HCT116 (cell line): ENCODE measurements at regions not wholly inside any gene's neighbourhood (a gene's known extent, or its start where the extent isn't known, plus 50 kb on each side); places are given as distances from the start of the nearest gene placed in this dataset.

Experiments used
- ATAC-seq: fragments of 200-7000 bp; cut with Tn5 transposase; 2 replicates; pipeline ENCODE4 v1.9.1; 2020; ENCODE audit warnings: mild to moderate bottlenecking, moderate library complexity
- BruUV-seq: library from RNA; stranded (reverse); fragments of 400-500 nt; replicated peaks from 2 replicates; lab custom pipeline; 2021; lab: Mats Ljungman, UMichigan
- CTCF ChIA-PET: fragments of 300-600 bp; sonication (Branson Sonifier 250); formaldehyde crosslinking; loops from one replicate; lab custom pipeline; 2021; ENCODE audit warnings: antibody characterized with exemption; lab: Charles Lee
- POLR2A ChIA-PET: fragments of 300-600, 350-600 bp; sonication (Branson Sonifier 250); formaldehyde crosslinking; loops from one replicate; lab custom pipeline; 2021; ENCODE audit warnings: antibody characterized with exemption; lab: Charles Lee
- RAD21 ChIA-PET, 2 experiments: fragments of 300-600 bp; sonication (Branson Sonifier 250); formaldehyde crosslinking; loops; one replicate each; lab custom pipeline; 2023; ENCODE audit warnings: low total read pairs in 2 of 2; ENCODE audit not compliant: uncharacterized antibody in 2 of 2, unreplicated experiment in 2 of 2, low non-redundant PET in 1 of 2; lab: Charles Lee
- DNase-seq: peaks from one replicate; pipeline ENCODE4 v3.0.0-alpha.2; 2010; ENCODE audit warnings: low read depth, low spot score
- H2AFZ ChIP-seq: fragments of 200-600 bp; shearing (Covaris generic), sonication (generic); 2 replicates; pipeline ENCODE4 v1.6.1; 2017; ENCODE audit warnings: low read depth, mixed run types, mixed read lengths, antibody characterized with exemption, low read length; ENCODE audit not compliant: poor library complexity, severe bottlenecking
- H3K27ac ChIP-seq: 2 replicates; pipeline ENCODE4 v1.5.1; 2012; ENCODE audit warnings: low read depth, low read length
- H3K27me3 ChIP-seq: fragments of 200-600 bp; sonication (generic); 2 replicates; pipeline ENCODE4 v1.6.1; 2016; ENCODE audit warnings: mixed run types, low read length, mixed read lengths; ENCODE audit not compliant: insufficient read depth
- H3K36me3 ChIP-seq, 2 experiments: fragments of 200-500 bp in 1 of 2; fragments of 200-600 bp in 1 of 2; sonication (Bioruptor generic) in 1 of 2; sonication (generic) in 1 of 2; 2 replicates each; pipeline versions ENCODE4 v1.5.1 to v1.6.1; 2014 to 2016; ENCODE audit warnings: low read length in 2 of 2, inconsistent platforms in 1 of 2, mixed read lengths in 1 of 2, mixed run types in 1 of 2; ENCODE audit not compliant: insufficient read depth in 2 of 2, control insufficient read depth in 1 of 2
- H3K4me1 ChIP-seq, 2 experiments: fragments of 200-600 bp in 1 of 2; sonication (generic) in 1 of 2; 2 replicates each; pipeline versions ENCODE4 v1.5.1 to v1.6.1; 2012 to 2017; ENCODE audit warnings: low read length in 2 of 2, inconsistent platforms in 1 of 2, mild to moderate bottlenecking in 1 of 2, mixed read lengths in 1 of 2, mixed run types in 1 of 2, moderate library complexity in 1 of 2; ENCODE audit not compliant: insufficient read depth in 2 of 2, control insufficient read depth in 1 of 2
- H3K4me2 ChIP-seq: fragments of 200-600 bp; sonication (generic); 2 replicates; pipeline ENCODE4 v1.6.1; 2017; ENCODE audit warnings: mixed run types, low read length, mixed read lengths
- H3K4me3 ChIP-seq, 2 experiments: fragments of 200-600 bp in 1 of 2; sonication (generic) in 1 of 2; replicated peaks in 1 of 2; 2 replicates each; pipeline ENCODE4 v1.5.1; 2011 to 2016; ENCODE audit warnings: low read length in 2 of 2, control low read depth in 1 of 2, low read depth in 1 of 2, mild to moderate bottlenecking in 1 of 2, mixed read lengths in 1 of 2, mixed run types in 1 of 2
- H3K79me2 ChIP-seq: fragments of 200-600 bp; sonication (generic); 2 replicates; pipeline ENCODE4 v1.6.1; 2017; ENCODE audit warnings: mild to moderate bottlenecking, mixed run types, low read length, moderate library complexity, mixed read lengths; ENCODE audit not compliant: insufficient read depth
- H3K9ac ChIP-seq: fragments of 200-600 bp; sonication (generic); 2 replicates; pipeline ENCODE4 v1.6.1; 2016; ENCODE audit warnings: low read length, mixed read lengths
- H3K9me2 ChIP-seq: fragments of 200-600 bp; sonication (generic), shearing (Covaris generic); 2 replicates; pipeline ENCODE4 v1.6.1; 2017; ENCODE audit warnings: mixed run types, mild to moderate bottlenecking, moderate library complexity; ENCODE audit not compliant: insufficient read depth
- H3K9me3 ChIP-seq, 2 experiments: fragments of 200-500 bp in 1 of 2; fragments of 200-600 bp in 1 of 2; sonication (Bioruptor generic) in 1 of 2; sonication (generic) in 1 of 2; 2 replicates each; pipeline ENCODE4 v1.6.1; 2014 to 2017; ENCODE audit warnings: low read length in 2 of 2, mixed read lengths in 2 of 2, inconsistent platforms in 1 of 2, low read depth in 1 of 2, mild to moderate bottlenecking in 1 of 2, mixed run types in 1 of 2, moderate library complexity in 1 of 2; ENCODE audit not compliant: control insufficient read depth in 1 of 2, insufficient read depth in 1 of 2
- H4K20me1 ChIP-seq: fragments of 200-600 bp; sonication (generic), shearing (Covaris generic); 2 replicates; pipeline ENCODE4 v1.6.1; 2017; ENCODE audit warnings: mixed run types, mild to moderate bottlenecking, moderate library complexity; ENCODE audit not compliant: insufficient read depth
- CBX3 ChIP-seq: IDR thresholded peaks from 2 replicates; pipeline ENCODE4 v1.6.1; 2012; ENCODE audit warnings: low read depth
- JUND ChIP-seq: IDR thresholded peaks from 2 replicates; pipeline ENCODE4 v1.6.1; 2012
- MAX ChIP-seq: IDR thresholded peaks from 2 replicates; pipeline ENCODE4 v1.6.1; 2012
- REST ChIP-seq: IDR thresholded peaks from 2 replicates; pipeline ENCODE4 v1.6.1; 2012; ENCODE audit warnings: low read depth
- intact Hi-C: fragments of 100-400 bp; cut with micrococcal nuclease; formaldehyde crosslinking; loops from 2 replicates; pipeline ENCODE4 v1.10.0; 2022

- no peak overlapping the region for H3K9ac ChIP-seq
- no peaks in the 10 kb centered on the region for H3K9me2 ChIP-seq
- no peak for ATAC-seq
- RAD21 ChIA-PET, result no interaction called here
- no peaks in the 10 kb centered on the region for H3K9me3 ChIP-seq
- intact Hi-C loops, result no loop called here
- no peaks in the 10 kb centered on the region for H3K79me2 ChIP-seq
- no peaks in the 10 kb centered on the region for H4K20me1 ChIP-seq
- no peak for TF ChIP-seq REST
- no peak for TF ChIP-seq MAX
- no peak for TF ChIP-seq CBX3
- TF ChIP-seq JUND, result no peak
- TF ChIP-seq, all 23 proteins: peak for 0
- no TSS peak for BruUV-seq
- H3K4me3 ChIP-seq, result no peak overlapping the region
- no peaks in the 10 kb centered on the region for H3K36me3 ChIP-seq
- CTCF ChIA-PET, result interaction anchor here (2.8 to 3.9 kb wide), 2 partner anchors 10 to 1204 kb away, joined by 9 to 15 read pairs; no protein-coding TSS in a partner anchor
- DNase-seq, result no peak
- no peak overlapping the region for H3K4me2 ChIP-seq
- no peaks in the 10 kb centered on the region for H3K27me3 ChIP-seq
- no peak overlapping the region for H3K27ac ChIP-seq
- POLR2A ChIA-PET, result interaction anchor here (1.3 kb wide), 1 partner anchor 9 kb away, joined by 3 read pairs; no protein-coding TSS in a partner anchor
- no peak overlapping the region for H2AFZ ChIP-seq
- H3K4me1 ChIP-seq, result peaks cover 23 to 40% of the 10 kb centered on the region in 2 experiments
These were observed 227.7 kb upstream of the TPRG1 start for GRCh38 chr3:188944108-188944507.
